OCI-LY1 (cell line): ENCODE measurements at regions not wholly inside any gene's neighbourhood (a gene's known extent, or its start where the extent isn't known, plus 50 kb on each side); places are given as distances from the start of the nearest gene placed in this dataset.

Source experiments
- CTCF ChIP-seq: fragments of 200-600 bp; sonication (generic), shearing (Covaris generic); IDR thresholded peaks from 2 replicates; pipeline ENCODE4 v1.5.1; 2017; ENCODE audit warnings: mild to moderate bottlenecking, antibody characterized with exemption, low read length, moderate library complexity, mixed read lengths
- EZH2 ChIP-seq: fragments of 200-600 bp; sonication (generic), shearing (Covaris generic); IDR thresholded peaks from 2 replicates; pipeline ENCODE4 v1.8.0; 2017; ENCODE audit warnings: borderline replicate concordance, mixed run types, mild to moderate bottlenecking, antibody characterized with exemption, low read length, moderate library complexity, mixed read lengths

- TF ChIP-seq CTCF (no peak), EZH2 (no peak)
Measured at GRCh38 chr5:124445070-124445619, 301.3 kb downstream of the ZNF608 start.
